Parathyroid adenoma (tissue), 2 donors: ENCODE measurements at regions not wholly inside any gene's neighbourhood (a gene's known extent, or its start where the extent isn't known, plus 50 kb on each side); places are given as distances from the start of the nearest gene placed in this dataset.

Source experiments
- H2AFZ ChIP-seq: fragments of 300-600 bp; sonication (generic); one replicate; pipeline ENCODE4 v1.7.0; 2017; ENCODE audit warnings: antibody characterized with exemption, mild to moderate bottlenecking
- H3K27ac ChIP-seq: fragments of 300-600 bp; sonication (generic); one replicate; pipeline ENCODE4 v1.7.0; 2017
- H3K27me3 ChIP-seq: fragments of 300-600 bp; sonication (generic); one replicate; pipeline ENCODE4 v1.7.0; 2017; ENCODE audit warnings: low read length; ENCODE audit not compliant: control insufficient read depth, insufficient read depth
- H3K36me3 ChIP-seq: fragments of 300-600 bp; sonication (generic); one replicate; pipeline ENCODE4 v1.7.0; 2017; ENCODE audit warnings: low read length; ENCODE audit not compliant: control insufficient read depth, insufficient read depth
- H3K4me1 ChIP-seq: fragments of 300-600 bp; sonication (generic); one replicate; pipeline ENCODE4 v1.7.0; 2017; ENCODE audit warnings: control low read depth
- H3K4me2 ChIP-seq: fragments of 300-600 bp; sonication (generic); one replicate; pipeline ENCODE4 v1.7.0; 2017; ENCODE audit warnings: low read length
- H3K4me3 ChIP-seq: fragments of 300-600 bp; sonication (generic); one replicate; pipeline ENCODE4 v1.7.0; 2017; ENCODE audit warnings: low read depth, low read length
- H3K79me2 ChIP-seq: fragments of 300-600 bp; sonication (generic); one replicate; pipeline ENCODE4 v1.7.0; 2017; ENCODE audit warnings: control low read depth
- H3K9ac ChIP-seq: fragments of 300-600 bp; sonication (generic); one replicate; pipeline ENCODE4 v1.7.0; 2017; ENCODE audit warnings: mild to moderate bottlenecking
- H3K9me3 ChIP-seq: fragments of 300-600 bp; sonication (generic); one replicate; pipeline ENCODE4 v1.7.0; 2017; ENCODE audit warnings: low read length; ENCODE audit not compliant: control insufficient read depth
- CTCF ChIP-seq: fragments of 300-600 bp; sonication (generic); IDR thresholded peaks from one replicate; pipeline ENCODE4 v1.7.0; 2017; ENCODE audit warnings: antibody characterized with exemption, mild to moderate bottlenecking
- donor health status: primary hyperparathyroidism.

- no peak overlapping the region for H3K4me3 ChIP-seq
- H2AFZ ChIP-seq = no peak overlapping the region
- no peak for TF ChIP-seq CTCF
- H3K36me3 ChIP-seq = no peaks in the 10 kb centered on the region
- no peak overlapping the region for H3K27ac ChIP-seq
- H3K4me2 ChIP-seq = no peak overlapping the region
- H3K9ac ChIP-seq = no peak overlapping the region
- no peaks in the 10 kb centered on the region for H3K79me2 ChIP-seq
- no peaks in the 10 kb centered on the region for H3K4me1 ChIP-seq
- no peaks in the 10 kb centered on the region for H3K9me3 ChIP-seq
- H3K27me3 ChIP-seq = no peaks in the 10 kb centered on the region
Measured at GRCh38 chr14:29056041-29056566, 289.5 kb downstream of the FOXG1 start.

GRCh38 chr14:29061702-29062101, 295.1 kb downstream of the FOXG1 start:
- no peak overlapping the region for H3K4me3 ChIP-seq
- no peaks in the 10 kb centered on the region for H3K36me3 ChIP-seq
- H3K27ac ChIP-seq = no peak overlapping the region
- TF ChIP-seq CTCF = no peak
- H3K79me2 ChIP-seq = no peaks in the 10 kb centered on the region
- no peak overlapping the region for H3K9ac ChIP-seq
- H2AFZ ChIP-seq = no peak overlapping the region
- H3K9me3 ChIP-seq = no peaks in the 10 kb centered on the region
- no peaks in the 10 kb centered on the region for H3K27me3 ChIP-seq
- H3K4me1 ChIP-seq = no peaks in the 10 kb centered on the region
- H3K4me2 ChIP-seq = no peak overlapping the region

GRCh38 chr14:29062466-29062865, 295.9 kb downstream of the FOXG1 start:
- Histone ChIP-seq H3K27ac (no peak overlapping the region), H3K4me2 (no peak overlapping the region), H3K9me3 (no peaks in the 10 kb centered on the region), H3K27me3 (no peaks in the 10 kb centered on the region), H3K79me2 (no peaks in the 10 kb centered on the region), H3K36me3 (no peaks in the 10 kb centered on the region), H3K9ac (no peak overlapping the region), H3K4me3 (no peak overlapping the region), H3K4me1 (no peaks in the 10 kb centered on the region), H2AFZ (no peak overlapping the region)
- no peak for TF ChIP-seq CTCF

GRCh38 chr14:29062976-29063375, 296.4 kb downstream of the FOXG1 start:
- no peak for TF ChIP-seq CTCF

GRCh38 chr14:29064305-29064900, 297.8 kb downstream of the FOXG1 start:
- Histone ChIP-seq H3K27ac (no peak overlapping the region), H3K4me3 (no peak overlapping the region), H3K4me2 (no peak overlapping the region), H3K9ac (no peak overlapping the region), H2AFZ (no peak overlapping the region), H3K36me3 (no peaks in the 10 kb centered on the region), H3K27me3 (no peaks in the 10 kb centered on the region), H3K79me2 (no peaks in the 10 kb centered on the region), H3K4me1 (no peaks in the 10 kb centered on the region), H3K9me3 (no peaks in the 10 kb centered on the region)
- no peak for TF ChIP-seq CTCF

More at GRCh38 chr14:29062976-29063375, 296.4 kb downstream of the FOXG1 start:
- Histone ChIP-seq H3K4me1 (no peaks in the 10 kb centered on the region), H3K79me2 (no peaks in the 10 kb centered on the region), H3K27me3 (no peaks in the 10 kb centered on the region), H3K4me2 (no peak overlapping the region), H3K9ac (no peak overlapping the region), H3K4me3 (no peak overlapping the region), H3K27ac (no peak overlapping the region), H3K36me3 (no peaks in the 10 kb centered on the region), H3K9me3 (no peaks in the 10 kb centered on the region), H2AFZ (no peak overlapping the region)
